Lower leg skin (tissue), 3 donors: ENCODE measurements at regions not wholly inside any gene's neighbourhood (a gene's known extent, or its start where the extent isn't known, plus 50 kb on each side); places are given as distances from the start of the nearest gene placed in this dataset.

Source experiments
- POLR2A ChIP-seq, 2 donors: fragments of 450-650 bp; IDR thresholded peaks; one replicate each; pipeline ENCODE4 v1.6.1; 2016 to 2017; ENCODE audit warnings: antibody characterized with exemption in 2 of 2, mild to moderate bottlenecking in 1 of 2, moderate library complexity in 1 of 2
- TF ChIP-seq, protein P1 (sequence below), 3 donors: fragments of 450-650 bp; IDR thresholded peaks; one replicate each; pipeline ENCODE4 v1.5.1; 2016; ENCODE audit warnings: antibody characterized with exemption in 3 of 3, mild to moderate bottlenecking in 3 of 3, moderate library complexity in 2 of 3

- TF ChIP-seq, protein P1, sequence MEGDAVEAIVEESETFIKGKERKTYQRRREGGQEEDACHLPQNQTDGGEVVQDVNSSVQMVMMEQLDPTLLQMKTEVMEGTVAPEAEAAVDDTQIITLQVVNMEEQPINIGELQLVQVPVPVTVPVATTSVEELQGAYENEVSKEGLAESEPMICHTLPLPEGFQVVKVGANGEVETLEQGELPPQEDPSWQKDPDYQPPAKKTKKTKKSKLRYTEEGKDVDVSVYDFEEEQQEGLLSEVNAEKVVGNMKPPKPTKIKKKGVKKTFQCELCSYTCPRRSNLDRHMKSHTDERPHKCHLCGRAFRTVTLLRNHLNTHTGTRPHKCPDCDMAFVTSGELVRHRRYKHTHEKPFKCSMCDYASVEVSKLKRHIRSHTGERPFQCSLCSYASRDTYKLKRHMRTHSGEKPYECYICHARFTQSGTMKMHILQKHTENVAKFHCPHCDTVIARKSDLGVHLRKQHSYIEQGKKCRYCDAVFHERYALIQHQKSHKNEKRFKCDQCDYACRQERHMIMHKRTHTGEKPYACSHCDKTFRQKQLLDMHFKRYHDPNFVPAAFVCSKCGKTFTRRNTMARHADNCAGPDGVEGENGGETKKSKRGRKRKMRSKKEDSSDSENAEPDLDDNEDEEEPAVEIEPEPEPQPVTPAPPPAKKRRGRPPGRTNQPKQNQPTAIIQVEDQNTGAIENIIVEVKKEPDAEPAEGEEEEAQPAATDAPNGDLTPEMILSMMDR (IDR thresholded peaks at IDR 0.05): no peak
- TF ChIP-seq POLR2A (IDR thresholded peaks at IDR 0.05): no peak
These were observed 100.0 kb upstream of the CITED2 start for GRCh38 chr6:139474145-139475108.
